ENCODE measurements at regions not wholly inside any gene's neighbourhood (a gene's known extent, or its start where the extent isn't known, plus 50 kb on each side); places are given as distances from the start of the nearest gene placed in this dataset.

DNA sequence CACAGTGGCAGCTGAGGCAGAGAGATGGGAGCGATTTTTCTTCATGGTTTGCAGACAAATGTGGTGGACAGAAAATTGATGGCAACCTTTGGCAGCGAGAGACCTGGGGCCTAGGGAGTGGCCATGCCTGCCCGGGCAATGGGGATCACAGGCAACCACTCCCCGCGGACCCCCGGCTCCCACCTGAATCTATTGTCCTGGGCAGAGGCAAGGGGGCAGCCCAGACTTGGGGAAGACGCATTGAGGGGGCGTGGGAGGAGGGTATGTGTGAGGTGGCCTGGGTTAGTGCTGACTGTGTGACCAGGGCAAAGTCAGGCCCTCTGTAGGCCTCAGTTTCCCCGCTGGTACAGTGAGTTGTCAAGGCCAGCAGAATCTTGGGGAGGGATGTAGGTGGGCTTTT is 53.6 kb upstream of the BLCAP start:
- H4K20me1 ChIP-seq (ENCODE audit: insufficient read depth, low read length): peaks cover 2% of the 10 kb centered on the region; the same call in 1 of the 2 replicates
- TF ChIP-seq CTCF (IDR thresholded peaks at IDR 0.05; ENCODE audit: borderline replicate concordance, extremely low read depth, low read length, poor library complexity, severe bottlenecking) (no peak), EZH2 (IDR thresholded peaks at IDR 0.05; ENCODE audit: borderline replicate concordance, low read depth, low read length, severe bottlenecking) (no peak)
- no peaks in the 10 kb centered on the region for H3K4me1 ChIP-seq (ENCODE audit: insufficient read depth, low read length)
- no peaks in the 10 kb centered on the region for H3K9me3 ChIP-seq (ENCODE audit: insufficient read depth, low read length, severe bottlenecking)
- DNase-seq (no peak), ATAC-seq (ENCODE audit: insufficient read depth, low read depth) (no peak)
- no peak overlapping the region for H2AFZ ChIP-seq (ENCODE audit: low read depth, low read length)
- H3K4me3 ChIP-seq (ENCODE audit: low read depth in 1 of 2, low read length in 2 of 2): no peak overlapping the region
- H3K27ac ChIP-seq (ENCODE audit: low read length): no peak overlapping the region
- no peaks in the 10 kb centered on the region for H3K36me3 ChIP-seq (ENCODE audit: insufficient read depth, low read length)
- no peak overlapping the region for H3K4me2 ChIP-seq (ENCODE audit: insufficient read depth, low read length)
- no peak overlapping the region for H3K9ac ChIP-seq (ENCODE audit: low read depth, low read length)
- H3K79me2 ChIP-seq (ENCODE audit: insufficient read depth, low read length): no peaks in the 10 kb centered on the region
- H3K27me3 ChIP-seq (ENCODE audit: insufficient read depth, low read length, poor library complexity): peaks cover 17% of the 10 kb centered on the region

GRCh38 chr20:37580069-37580468 is 52.4 kb upstream of the BLCAP start:
- Histone ChIP-seq H3K9me3 (ENCODE audit: insufficient read depth, low read length, severe bottlenecking) (no peaks in the 10 kb centered on the region), H3K9ac (ENCODE audit: low read depth, low read length) (no peak overlapping the region), H3K79me2 (ENCODE audit: insufficient read depth, low read length) (no peaks in the 10 kb centered on the region), H4K20me1 (ENCODE audit: insufficient read depth, low read length) (peaks cover 10% of the 10 kb centered on the region; the same call in 1 of the 2 replicates), H2AFZ (ENCODE audit: low read depth, low read length) (no peak overlapping the region), H3K27ac (ENCODE audit: low read length) (no peak overlapping the region), H3K4me3 (ENCODE audit: low read depth in 1 of 2, low read length in 2 of 2) (no peak overlapping the region), H3K27me3 (ENCODE audit: insufficient read depth, low read length, poor library complexity) (peaks cover 24% of the 10 kb centered on the region), H3K4me2 (ENCODE audit: insufficient read depth, low read length) (no peak overlapping the region), H3K36me3 (ENCODE audit: insufficient read depth, low read length) (no peaks in the 10 kb centered on the region), H3K4me1 (ENCODE audit: insufficient read depth, low read length) (no peaks in the 10 kb centered on the region)
- ATAC-seq (ENCODE audit: insufficient read depth, low read depth) (no peak), DNase-seq (no peak)
- no peak for TF ChIP-seq EZH2 (IDR thresholded peaks at IDR 0.05; ENCODE audit: borderline replicate concordance, low read depth, low read length, severe bottlenecking)
- TF ChIP-seq CTCF (IDR thresholded peaks at IDR 0.05; ENCODE audit: borderline replicate concordance, extremely low read depth, low read length, poor library complexity, severe bottlenecking): no peak

DNA sequence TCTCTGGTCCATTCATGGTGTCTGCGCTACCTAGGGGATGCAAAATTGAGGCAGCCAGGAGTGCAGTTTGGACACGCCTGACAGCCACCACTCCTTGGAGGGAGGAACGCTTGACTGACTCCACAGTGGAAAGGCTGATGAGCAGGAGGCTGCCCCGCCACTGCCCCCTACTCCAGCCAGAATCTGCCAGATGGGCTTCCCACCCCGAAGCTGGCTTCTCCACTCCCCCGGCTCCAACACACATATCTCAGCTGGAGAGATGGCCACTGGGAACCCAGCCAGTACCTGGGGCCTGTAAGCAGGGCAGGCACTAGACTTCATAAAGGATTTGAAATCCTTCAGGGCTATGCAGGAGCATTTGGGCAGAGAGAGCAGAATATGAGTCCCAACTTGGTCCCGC is 51.4 kb upstream of the BLCAP start:
- Histone ChIP-seq H3K27me3 (ENCODE audit: insufficient read depth, low read length, poor library complexity) (peaks cover 19% of the 10 kb centered on the region), H3K36me3 (ENCODE audit: insufficient read depth, low read length) (no peaks in the 10 kb centered on the region), H3K9me3 (ENCODE audit: insufficient read depth, low read length, severe bottlenecking) (no peaks in the 10 kb centered on the region), H4K20me1 (ENCODE audit: insufficient read depth, low read length) (peaks cover 10% of the 10 kb centered on the region), H3K27ac (ENCODE audit: low read length) (no peak overlapping the region), H2AFZ (ENCODE audit: low read depth, low read length) (no peak overlapping the region), H3K4me1 (ENCODE audit: insufficient read depth, low read length) (no peaks in the 10 kb centered on the region), H3K9ac (ENCODE audit: low read depth, low read length) (no peak overlapping the region), H3K79me2 (ENCODE audit: insufficient read depth, low read length) (no peaks in the 10 kb centered on the region), H3K4me3 (ENCODE audit: low read depth in 1 of 2, low read length in 2 of 2) (no peak overlapping the region), H3K4me2 (ENCODE audit: insufficient read depth, low read length) (no peak overlapping the region)
- no peak for DNase-seq
- ATAC-seq (ENCODE audit: insufficient read depth, low read depth): no peak
- TF ChIP-seq CTCF (IDR thresholded peaks at IDR 0.05; ENCODE audit: borderline replicate concordance, extremely low read depth, low read length, poor library complexity, severe bottlenecking): no peak
- no peak for TF ChIP-seq EZH2 (IDR thresholded peaks at IDR 0.05; ENCODE audit: borderline replicate concordance, low read depth, low read length, severe bottlenecking)

DNA sequence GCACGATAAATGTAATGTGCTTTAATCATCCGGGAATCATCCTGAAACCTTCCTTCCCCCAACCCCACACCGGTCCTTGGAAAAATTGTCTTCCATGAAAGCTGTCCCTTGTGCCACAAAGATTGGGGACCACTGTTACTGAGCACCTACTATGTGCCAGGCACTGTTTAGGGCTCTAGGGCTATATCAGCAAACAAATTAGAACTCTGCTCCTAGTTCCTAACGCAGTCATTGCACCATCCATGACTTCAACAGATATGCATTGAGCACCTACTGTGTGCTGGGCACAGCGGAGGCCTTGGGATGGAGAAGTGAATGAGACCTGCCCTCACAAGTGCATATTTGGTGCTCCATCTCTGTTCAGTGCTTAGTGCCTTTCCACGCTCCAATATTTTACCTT is 50.3 kb upstream of the BLCAP start:
- no peaks in the 10 kb centered on the region for H3K36me3 ChIP-seq (ENCODE audit: insufficient read depth, low read length)

More for the DNA sequence above, 50.3 kb upstream of the BLCAP start:
- H3K9ac ChIP-seq (ENCODE audit: low read depth, low read length): no peak overlapping the region
- no peak overlapping the region for H3K27ac ChIP-seq (ENCODE audit: low read length)
- H3K4me3 ChIP-seq (ENCODE audit: low read depth in 1 of 2, low read length in 2 of 2): no peak overlapping the region
- no peaks in the 10 kb centered on the region for H3K9me3 ChIP-seq (ENCODE audit: insufficient read depth, low read length, severe bottlenecking)
- no peak for TF ChIP-seq CTCF (IDR thresholded peaks at IDR 0.05; ENCODE audit: borderline replicate concordance, extremely low read depth, low read length, poor library complexity, severe bottlenecking)
- peaks cover 13% of the 10 kb centered on the region for H4K20me1 ChIP-seq (ENCODE audit: insufficient read depth, low read length)
- DNase-seq: no peak
- H3K79me2 ChIP-seq (ENCODE audit: insufficient read depth, low read length): no peaks in the 10 kb centered on the region
- no peak overlapping the region for H3K4me2 ChIP-seq (ENCODE audit: insufficient read depth, low read length)
- H3K4me1 ChIP-seq (ENCODE audit: insufficient read depth, low read length): no peaks in the 10 kb centered on the region
- ATAC-seq (ENCODE audit: insufficient read depth, low read depth): no peak
- H2AFZ ChIP-seq (ENCODE audit: low read depth, low read length): no peak overlapping the region
- H3K27me3 ChIP-seq (ENCODE audit: insufficient read depth, low read length, poor library complexity): peaks cover 16% of the 10 kb centered on the region

All from DND-41 (cell line).